Adipocyte (in vitro differentiated cells): ENCODE measurements at regions not wholly inside any gene's neighbourhood (a gene's known extent, or its start where the extent isn't known, plus 50 kb on each side); places are given as distances from the start of the nearest gene placed in this dataset.
"Not testable (repeated sequence)": the region's sequence is repeated elsewhere in the genome, so short reads cannot be mapped to it uniquely, and the experiment has no call there.

ENCODE experiments used
- DNase-seq: peaks from one replicate; pipeline ENCODE4 v3.0.0-alpha.2; 2015; ENCODE audit warnings: low read depth
- H3K27me3 ChIP-seq: replicated peaks from 2 replicates; pipeline ENCODE4 v1.7.0; 2013; ENCODE audit warnings: mild to moderate bottlenecking, low read length, moderate library complexity; ENCODE audit not compliant: control insufficient read depth, insufficient read depth
- H3K36me3 ChIP-seq: 2 replicates; pipeline ENCODE4 v1.7.0; 2013; ENCODE audit warnings: low read length, mild to moderate bottlenecking, moderate library complexity; ENCODE audit not compliant: control insufficient read depth, insufficient read depth, severe bottlenecking
- H3K4me1 ChIP-seq: 2 replicates; pipeline ENCODE4 v1.7.0; 2013; ENCODE audit warnings: mild to moderate bottlenecking, low read length, moderate library complexity; ENCODE audit not compliant: control insufficient read depth, insufficient read depth
- H3K4me3 ChIP-seq: 2 replicates; pipeline ENCODE4 v1.7.0; 2013; ENCODE audit warnings: mild to moderate bottlenecking, low read length, moderate library complexity
- H3K9ac ChIP-seq: 2 replicates; pipeline ENCODE4 v1.7.0; 2013; ENCODE audit warnings: mild to moderate bottlenecking, low read length, moderate library complexity
- H3K9me3 ChIP-seq: 2 replicates; pipeline ENCODE4 v1.7.0; 2013; ENCODE audit warnings: mild to moderate bottlenecking, low read length, moderate library complexity; ENCODE audit not compliant: control insufficient read depth

GRCh38 chr6:125431971-125432370 lies 130.2 kb upstream of the HDDC2 start:
- H3K9ac ChIP-seq, result no peak overlapping the region
- no peak for DNase-seq

GRCh38 chr6:125432963-125433362 lies 131.2 kb upstream of the HDDC2 start:
- peaks cover 4% of the 10 kb centered on the region for H3K4me1 ChIP-seq
- H3K27me3 ChIP-seq, result no peaks in the 10 kb centered on the region
- no peak overlapping the region for H3K4me3 ChIP-seq
- H3K36me3 ChIP-seq, result no peaks in the 10 kb centered on the region
- no peaks in the 10 kb centered on the region for H3K9me3 ChIP-seq
- no peak for DNase-seq
- no peak overlapping the region for H3K9ac ChIP-seq

More at GRCh38 chr6:125431971-125432370, 130.2 kb upstream of the HDDC2 start:
- Histone ChIP-seq H3K9me3 (no peaks in the 10 kb centered on the region), H3K4me3 (no peak overlapping the region), H3K27me3 (no peaks in the 10 kb centered on the region), H3K36me3 (no peaks in the 10 kb centered on the region), H3K4me1 (peaks cover 4% of the 10 kb centered on the region)

GRCh38 chr6:125434760-125435159 lies 133.0 kb upstream of the HDDC2 start:
- DNase-seq, result no peak
- Histone ChIP-seq H3K9ac (no peak overlapping the region), H3K4me1 (peaks cover 4% of the 10 kb centered on the region), H3K36me3 (no peaks in the 10 kb centered on the region), H3K4me3 (no peak overlapping the region), H3K27me3 (no peaks in the 10 kb centered on the region), H3K9me3 (no peaks in the 10 kb centered on the region)

GRCh38 chr6:125439512-125439911 lies 137.7 kb upstream of the HDDC2 start:
- no peak overlapping the region for H3K4me3 ChIP-seq
- DNase-seq, result no peak

GRCh38 chr6:125444006-125444923 lies 142.5 kb upstream of the HDDC2 start:
- DNase-seq, result no peak
- Histone ChIP-seq H3K9me3 (peaks cover 4% of the 10 kb centered on the region), H3K27me3 (peaks cover 15% of the 10 kb centered on the region), H3K4me1 (no peaks in the 10 kb centered on the region), H3K4me3 (no peak overlapping the region), H3K9ac (no peak overlapping the region), H3K36me3 (no peaks in the 10 kb centered on the region)

More at GRCh38 chr6:125439512-125439911, 137.7 kb upstream of the HDDC2 start:
- no peaks in the 10 kb centered on the region for H3K4me1 ChIP-seq
- H3K27me3 ChIP-seq, result peaks cover 6% of the 10 kb centered on the region
- H3K36me3 ChIP-seq, result no peaks in the 10 kb centered on the region
- H3K9me3 ChIP-seq, result no peaks in the 10 kb centered on the region
- no peak overlapping the region for H3K9ac ChIP-seq

GRCh38 chr6:125445054-125445453 lies 143.3 kb upstream of the HDDC2 start:
- DNase-seq, result no peak
- H3K9ac ChIP-seq, result no peak overlapping the region
- H3K36me3 ChIP-seq, result no peaks in the 10 kb centered on the region
- peaks cover 6% of the 10 kb centered on the region for H3K9me3 ChIP-seq
- H3K4me1 ChIP-seq, result no peaks in the 10 kb centered on the region
- peaks cover 15% of the 10 kb centered on the region for H3K27me3 ChIP-seq
- H3K4me3 ChIP-seq, result no peak overlapping the region

- no peak overlapping the region for H3K4me3 ChIP-seq
- H3K4me1 ChIP-seq, result no peaks in the 10 kb centered on the region
- peaks cover 15% of the 10 kb centered on the region for H3K27me3 ChIP-seq
- H3K9ac ChIP-seq, result no peak overlapping the region
- H3K36me3 ChIP-seq, result no peaks in the 10 kb centered on the region
- DNase-seq, result no peak
- peaks cover 6% of the 10 kb centered on the region for H3K9me3 ChIP-seq
Observed at GRCh38 chr6:125446011-125446410, 144.2 kb upstream of the HDDC2 start.

- no peak overlapping the region for H3K4me3 ChIP-seq
- H3K9me3 ChIP-seq, result peaks cover 18% of the 10 kb centered on the region
- no peaks in the 10 kb centered on the region for H3K36me3 ChIP-seq
- no peak for DNase-seq
- no peaks in the 10 kb centered on the region for H3K4me1 ChIP-seq
- no peaks in the 10 kb centered on the region for H3K27me3 ChIP-seq
- H3K9ac ChIP-seq, result no peak overlapping the region
Observed at GRCh38 chr6:125451750-125452149, 150.0 kb upstream of the HDDC2 start.

- H3K36me3 ChIP-seq, result no peaks in the 10 kb centered on the region
- H3K9me3 ChIP-seq, result peaks cover 18% of the 10 kb centered on the region
- H3K4me3 ChIP-seq, result no peak overlapping the region
- no peak for DNase-seq
- no peaks in the 10 kb centered on the region for H3K27me3 ChIP-seq
- no peak overlapping the region for H3K9ac ChIP-seq
- no peaks in the 10 kb centered on the region for H3K4me1 ChIP-seq
Observed at GRCh38 chr6:125453516-125453915, 151.7 kb upstream of the HDDC2 start.

- no peak overlapping the region for H3K9ac ChIP-seq
- no peaks in the 10 kb centered on the region for H3K4me1 ChIP-seq
- H3K4me3 ChIP-seq, result no peak overlapping the region
- peaks cover 13% of the 10 kb centered on the region for H3K9me3 ChIP-seq
- H3K27me3 ChIP-seq, result no peaks in the 10 kb centered on the region
- no peak for DNase-seq
- no peaks in the 10 kb centered on the region for H3K36me3 ChIP-seq
Observed at GRCh38 chr6:125454351-125454750, 152.6 kb upstream of the HDDC2 start.

- not testable (repeated sequence) for H3K9me3 ChIP-seq, DNase-seq, H3K9ac ChIP-seq, H3K4me1 ChIP-seq, H3K27me3 ChIP-seq, H3K4me3 ChIP-seq, H3K36me3 ChIP-seq
Observed at GRCh38 chr6:125458493-125458892, 156.7 kb upstream of the HDDC2 start.
